ENCODE measurements at regions not wholly inside any gene's neighbourhood (a gene's known extent, or its start where the extent isn't known, plus 50 kb on each side); places are given as distances from the start of the nearest gene placed in this dataset.

- DNase-seq (ENCODE audit: low spot score) = no peak
Observed at GRCh38 chr10:125457406-125457805, 225.6 kb downstream of the TEX36 start.

GRCh38 chr10:125455855-125456254 lies 227.1 kb downstream of the TEX36 start:
- no peak for DNase-seq (ENCODE audit: low spot score)

DNA sequence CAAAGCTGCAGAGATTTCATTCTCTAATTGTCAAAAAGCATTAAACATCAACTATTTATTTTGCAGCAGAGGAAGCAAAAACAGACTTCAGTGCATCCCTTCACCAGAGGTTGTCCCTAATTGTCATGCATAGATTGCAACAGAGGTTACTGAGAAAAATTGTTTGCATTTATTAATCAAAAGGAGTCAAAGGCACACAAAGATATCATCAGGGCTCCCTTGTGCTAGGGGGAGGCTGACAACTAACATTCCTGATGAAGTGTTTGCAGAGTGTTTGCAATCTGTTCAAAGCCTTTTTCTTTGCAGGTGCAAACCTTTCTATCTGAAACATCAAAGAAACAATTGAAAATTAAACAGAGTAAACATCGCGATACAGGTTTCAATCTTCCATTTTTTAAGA lies 227.5 kb downstream of the TEX36 start:
- DNase-seq (ENCODE audit: low spot score) = no peak

- DNase-seq (ENCODE audit: low spot score) = no peak
Observed at GRCh38 chr10:125451319-125451718, 231.6 kb downstream of the TEX36 start.

- DNase-seq (ENCODE audit: low spot score) = no peak
Observed at GRCh38 chr10:125450218-125450617, 232.7 kb downstream of the TEX36 start.

GRCh38 chr10:125449571-125449970 lies 233.4 kb downstream of the TEX36 start:
- DNase-seq (ENCODE audit: low spot score) = no peak

- DNase-seq (ENCODE audit: low spot score) = peak; percentile 4
Observed at GRCh38 chr10:125448596-125448995, 234.4 kb downstream of the TEX36 start.

DNA sequence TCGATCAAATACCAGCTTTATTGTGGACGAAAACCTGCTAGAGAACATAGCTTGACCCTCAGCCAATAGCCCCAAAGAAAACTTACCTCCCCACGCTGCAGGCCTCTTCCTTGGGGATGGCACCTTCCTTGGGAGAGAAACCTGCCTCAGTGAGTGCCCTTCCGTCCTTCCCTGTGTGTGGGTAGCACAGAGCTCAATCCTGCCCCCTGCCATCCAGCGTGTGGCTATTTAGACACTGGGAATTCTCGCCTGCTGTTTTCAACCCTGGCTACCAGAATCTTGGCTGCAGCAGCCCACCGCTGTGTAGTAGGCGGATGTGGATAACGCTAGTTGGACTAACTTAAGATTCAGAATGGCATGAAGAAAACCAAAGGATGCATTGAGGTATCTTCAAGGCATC lies 238.2 kb downstream of the TEX36 start:
- no peak for DNase-seq (ENCODE audit: low spot score)

- no peak for DNase-seq (ENCODE audit: low spot score)
Observed at GRCh38 chr10:125442856-125443540, 240.0 kb downstream of the TEX36 start.

- DNase-seq (ENCODE audit: low spot score) = no peak
Observed at GRCh38 chr10:125441151-125441550, 241.8 kb downstream of the TEX36 start.

DNA sequence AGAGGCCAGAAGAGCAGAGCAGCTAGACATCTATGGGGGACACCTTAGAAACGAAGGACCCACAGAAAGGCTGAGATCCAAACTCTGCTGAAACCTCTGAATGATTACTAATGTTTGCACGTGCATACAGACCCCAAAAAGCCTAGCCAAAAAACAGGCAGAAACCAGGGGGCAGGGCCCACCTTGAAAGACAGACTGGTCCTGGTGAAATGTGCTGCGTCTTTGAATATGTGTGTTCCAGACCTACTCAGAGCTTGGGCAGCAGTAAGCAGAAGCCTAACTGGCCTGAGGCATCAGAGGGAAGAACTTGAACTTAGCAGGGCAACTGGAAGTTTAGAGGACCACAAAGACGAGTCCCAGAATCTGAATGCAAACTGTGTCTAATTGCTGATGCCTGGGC lies 251.8 kb downstream of the TEX36 start:
- DNase-seq (ENCODE audit: low spot score) = no peak

- no peak for DNase-seq (ENCODE audit: low spot score)
Observed at GRCh38 chr10:125428054-125428453, 254.9 kb downstream of the TEX36 start.

DNA sequence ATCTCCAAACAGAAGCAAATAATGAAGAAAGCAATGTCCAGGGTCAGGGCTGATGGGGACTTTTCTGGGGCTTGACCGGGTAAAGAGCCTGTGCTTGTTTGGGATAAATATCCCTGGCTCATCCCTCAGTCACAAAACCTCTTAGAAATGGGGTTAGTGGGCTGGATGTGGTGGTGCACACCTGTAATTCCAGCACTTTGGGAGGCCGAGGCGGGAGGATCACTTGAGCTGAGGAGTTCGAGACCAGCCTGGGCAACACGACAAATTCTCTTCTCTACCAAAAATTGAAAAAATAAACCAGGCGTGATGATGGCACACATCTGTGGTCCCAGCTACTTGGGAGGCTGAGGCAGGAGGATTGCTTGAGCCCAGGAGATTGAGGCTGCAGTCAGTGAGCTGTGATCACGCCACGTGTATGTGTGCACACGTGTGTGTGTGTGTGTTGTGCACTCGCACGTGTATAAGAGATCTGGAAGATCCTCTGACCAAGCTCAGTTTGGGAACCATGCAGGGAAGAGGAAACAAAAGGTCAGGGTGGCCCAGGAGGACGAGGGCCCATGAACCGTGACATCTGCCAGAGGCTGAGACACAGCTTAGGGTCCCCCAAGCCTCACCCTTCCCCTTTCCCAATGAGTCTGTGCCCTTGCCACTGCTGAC lies 258.6 kb downstream of the TEX36 start:
- DNase-seq (ENCODE audit: low spot score) = no peak

GRCh38 chr10:125423569-125423968 lies 259.4 kb downstream of the TEX36 start:
- no peak for DNase-seq (ENCODE audit: low spot score)

DNA sequence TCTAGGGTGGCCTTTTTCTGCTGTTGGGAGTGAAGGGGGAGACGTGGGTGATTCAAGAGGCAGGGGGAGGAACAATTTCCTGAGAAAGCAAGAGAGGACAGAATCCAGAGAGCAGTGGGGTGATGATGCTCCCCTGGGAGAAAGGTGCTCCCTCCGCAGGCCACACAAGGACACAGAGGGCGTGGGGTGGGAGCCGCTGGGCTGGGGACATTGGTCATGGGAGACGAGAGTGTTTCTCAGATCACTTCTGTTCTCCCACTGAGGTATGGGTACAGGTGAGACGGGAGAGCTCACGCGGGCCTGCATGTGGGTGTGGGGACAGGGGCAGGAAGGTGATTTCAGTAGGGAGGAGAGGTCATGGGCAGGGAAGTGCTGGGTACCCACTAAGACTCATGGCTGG lies 259.5 kb upstream of the CTBP2 start:
- no peak for DNase-seq (ENCODE audit: low spot score)

DNA sequence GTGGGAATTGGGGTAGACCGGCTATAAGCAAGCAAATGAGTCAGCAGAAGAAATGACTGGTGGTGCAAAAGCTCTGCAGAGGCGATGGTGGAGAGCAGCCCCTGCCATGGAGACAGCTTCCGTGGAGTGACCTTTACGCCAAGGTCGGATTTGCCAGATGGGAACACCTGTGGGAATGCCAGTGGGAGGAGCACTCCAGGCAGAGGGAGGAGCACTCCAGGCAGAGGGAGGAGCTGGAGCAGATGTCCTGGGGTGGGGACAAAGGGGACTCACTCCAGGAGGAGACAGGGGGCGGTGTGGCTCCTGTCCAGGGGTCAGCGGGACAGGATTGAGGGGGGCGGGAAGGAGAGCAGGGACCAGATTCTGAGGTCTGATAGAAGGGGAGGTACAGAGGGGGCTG lies 258.8 kb upstream of the CTBP2 start:
- DNase-seq (ENCODE audit: low spot score) = no peak

DNA sequence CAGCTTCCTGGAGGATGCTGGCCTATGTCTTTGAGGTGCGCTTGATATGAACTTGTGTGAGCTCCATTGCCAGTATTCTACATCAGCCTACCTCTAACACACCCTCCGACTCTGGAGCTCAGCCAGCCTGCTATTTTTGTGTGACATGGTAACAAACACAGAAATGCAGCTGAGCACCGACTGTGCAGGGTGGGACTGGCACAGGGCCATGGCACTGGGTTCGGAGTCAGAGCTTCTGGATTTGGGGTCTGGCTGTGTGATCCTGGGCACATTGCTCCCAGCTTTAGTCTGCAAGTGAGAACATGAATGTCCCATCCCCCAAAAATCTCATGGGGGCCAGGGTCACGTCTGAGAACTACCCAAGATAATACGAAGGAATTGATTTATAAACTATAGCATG lies 257.2 kb upstream of the CTBP2 start:
- DNase-seq (ENCODE audit: low spot score) = no peak

DNA sequence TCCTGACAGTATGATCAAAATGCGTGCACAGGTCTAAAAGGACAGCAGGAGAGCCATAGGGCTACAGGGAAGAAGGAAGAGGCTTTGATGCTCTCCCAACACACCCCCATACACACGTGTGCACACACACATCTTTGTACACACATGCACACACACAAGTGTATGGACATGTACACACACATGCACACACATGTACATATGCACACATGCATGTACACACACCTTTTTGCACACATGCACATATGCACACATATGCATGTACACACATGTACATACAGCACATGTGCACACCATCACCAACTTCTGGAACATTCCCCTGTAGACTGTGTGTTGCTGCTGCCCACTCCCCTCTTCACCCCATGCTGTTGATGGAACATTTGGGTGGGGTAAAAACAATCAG lies 255.6 kb upstream of the CTBP2 start:
- DNase-seq (ENCODE audit: low spot score) = no peak

- no peak for DNase-seq (ENCODE audit: low spot score)
Observed at GRCh38 chr10:125415006-125415633, 254.8 kb upstream of the CTBP2 start.

DNA sequence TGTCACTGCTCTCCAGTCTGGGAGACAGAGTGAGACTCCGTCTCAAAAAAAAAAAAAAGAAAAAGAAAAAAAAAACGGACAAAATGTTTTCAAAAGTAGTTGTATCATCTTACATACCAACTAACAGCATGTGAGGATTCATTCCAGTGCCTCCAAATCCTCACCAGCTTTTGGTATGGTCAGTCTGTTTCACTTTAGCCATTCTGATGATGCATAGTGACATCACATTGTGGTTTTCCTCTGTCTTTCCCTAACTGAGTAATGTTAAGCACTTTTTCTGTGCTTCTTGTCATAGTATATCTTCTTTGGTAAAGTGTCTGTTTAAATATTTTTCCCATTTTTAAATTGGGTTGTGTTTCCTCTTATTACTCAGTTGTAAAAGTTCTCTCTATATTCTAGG lies 251.4 kb upstream of the CTBP2 start:
- no peak for DNase-seq (ENCODE audit: low spot score)

DNA sequence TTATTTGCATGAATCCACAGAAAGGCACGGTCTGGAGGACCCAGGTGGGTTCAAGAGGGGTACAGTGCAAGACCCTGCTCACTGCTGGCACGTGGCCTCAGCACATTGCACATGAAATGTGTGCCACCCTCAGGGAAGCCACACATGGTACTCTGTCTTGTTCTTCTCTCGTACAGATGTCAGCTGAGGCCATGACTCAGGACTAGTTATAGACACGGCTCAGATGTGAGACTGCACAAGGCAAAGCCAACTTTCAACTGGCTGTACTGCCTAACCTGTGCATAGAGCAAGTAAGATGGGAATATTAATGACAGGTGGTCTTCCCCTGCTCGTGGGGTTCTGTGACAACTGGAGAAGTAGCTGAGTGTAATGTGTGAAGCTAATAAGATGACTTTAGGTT lies 249.4 kb upstream of the CTBP2 start:
- no peak for DNase-seq (ENCODE audit: low spot score)

DNA sequence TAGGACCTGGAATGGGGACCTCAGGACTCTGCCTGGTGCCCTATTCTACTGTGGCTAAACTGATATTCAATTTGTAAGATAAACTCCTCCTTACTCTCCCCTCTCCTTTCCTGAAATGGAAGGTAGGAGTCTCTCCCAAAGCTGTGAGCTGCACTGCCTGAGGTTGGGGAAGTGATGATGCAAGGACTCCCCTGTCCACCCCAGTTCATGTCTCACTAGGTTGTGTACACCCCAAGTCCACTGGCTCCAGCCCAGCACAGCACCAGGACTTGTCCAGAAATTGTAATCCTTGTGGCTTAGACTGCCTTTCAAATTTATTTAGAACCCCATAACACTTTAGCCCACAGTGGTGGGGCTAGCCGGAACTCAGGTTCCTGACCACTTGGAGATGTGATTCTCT lies 247.2 kb upstream of the CTBP2 start:
- DNase-seq (ENCODE audit: low spot score) = no peak

GRCh38 chr10:125407000-125407502 lies 246.7 kb upstream of the CTBP2 start:
- no peak for DNase-seq (ENCODE audit: low spot score)
